Mesothelial cell of epicardium (in vitro differentiated cells): ENCODE measurements at regions not wholly inside any gene's neighbourhood (a gene's known extent, or its start where the extent isn't known, plus 50 kb on each side); places are given as distances from the start of the nearest gene placed in this dataset.
A peak's percentile ranks its signal among the peaks of the same experiment; 100 is the strongest.
"Not testable (repeated sequence)": the region's sequence is repeated elsewhere in the genome, so short reads cannot be mapped to it uniquely, and the experiment has no call there.

Experiments used
- DNase-seq, 2 experiments: peaks; one replicate each; pipeline ENCODE4 v3.0.0; 2021; ENCODE audit warnings: low spot score in 2 of 2; ENCODE audit not compliant: unreplicated experiment in 2 of 2
- H3K27ac Mint-ChIP-seq: 2 replicates; pipeline ENCODE4 v1.8.0; 2021; ENCODE audit warnings: mixed read lengths
- H3K27me3 Mint-ChIP-seq: 2 replicates; pipeline ENCODE4 v1.8.0; 2021; ENCODE audit warnings: low read depth, mixed read lengths
- H3K36me3 Mint-ChIP-seq: 2 replicates; pipeline ENCODE4 v1.8.0; 2021; ENCODE audit warnings: mixed read lengths
- H3K4me1 Mint-ChIP-seq: 2 replicates; pipeline ENCODE4 v1.8.0; 2021; ENCODE audit warnings: mixed read lengths
- H3K4me3 Mint-ChIP-seq: 2 replicates; pipeline ENCODE4 v1.8.0; 2021; ENCODE audit warnings: mild to moderate bottlenecking, moderate library complexity, mixed read lengths
- H3K9me3 Mint-ChIP-seq: 2 replicates; pipeline ENCODE4 v1.8.0; 2021; ENCODE audit warnings: mixed read lengths
- CTCF ChIP-seq: fragments of 200-600 bp; sonication (generic); IDR thresholded peaks from one replicate; pipeline ENCODE4 v1.5.0; 2021; ENCODE audit warnings: antibody characterized with exemption; ENCODE audit not compliant: unreplicated experiment

GRCh38 chr18:78273876-78274275, 705.7 kb upstream of the SALL3 start:
- Mint-ChIP-seq H3K36me3 (peaks cover 2% of the 10 kb centered on the region), H3K4me3 (no peak overlapping the region), H3K27me3 (no peaks in the 10 kb centered on the region), H3K27ac (no peak overlapping the region), H3K4me1 (no peaks in the 10 kb centered on the region), H3K9me3 (peaks cover 23% of the 10 kb centered on the region)
- no peak for TF ChIP-seq CTCF
- DNase-seq, result no peak

DNA sequence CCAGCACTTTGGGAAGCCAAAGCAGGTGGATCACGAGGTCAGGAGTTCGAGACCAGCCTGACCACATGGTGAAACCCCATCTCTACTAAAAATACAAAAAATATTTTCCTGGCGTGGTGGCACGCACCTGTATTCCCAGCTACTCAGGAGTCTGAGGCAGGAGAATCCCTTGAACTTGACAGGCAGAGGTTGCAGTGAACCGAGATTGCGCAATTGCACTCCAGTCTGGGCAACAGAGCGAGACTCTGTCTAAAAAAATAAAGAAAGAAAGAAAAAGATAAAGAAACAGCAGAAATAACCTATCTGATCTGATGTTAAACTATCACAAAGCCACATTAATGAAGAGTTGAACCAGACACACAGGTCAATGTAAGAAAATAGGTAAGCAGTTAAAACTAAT, 696.2 kb upstream of the SALL3 start:
- H3K27me3 Mint-ChIP-seq, H3K4me1 Mint-ChIP-seq, H3K4me3 Mint-ChIP-seq, DNase-seq, H3K36me3 Mint-ChIP-seq, H3K27ac Mint-ChIP-seq: not testable (repeated sequence)
- peaks cover 10% of the 10 kb centered on the region for H3K9me3 Mint-ChIP-seq

DNA sequence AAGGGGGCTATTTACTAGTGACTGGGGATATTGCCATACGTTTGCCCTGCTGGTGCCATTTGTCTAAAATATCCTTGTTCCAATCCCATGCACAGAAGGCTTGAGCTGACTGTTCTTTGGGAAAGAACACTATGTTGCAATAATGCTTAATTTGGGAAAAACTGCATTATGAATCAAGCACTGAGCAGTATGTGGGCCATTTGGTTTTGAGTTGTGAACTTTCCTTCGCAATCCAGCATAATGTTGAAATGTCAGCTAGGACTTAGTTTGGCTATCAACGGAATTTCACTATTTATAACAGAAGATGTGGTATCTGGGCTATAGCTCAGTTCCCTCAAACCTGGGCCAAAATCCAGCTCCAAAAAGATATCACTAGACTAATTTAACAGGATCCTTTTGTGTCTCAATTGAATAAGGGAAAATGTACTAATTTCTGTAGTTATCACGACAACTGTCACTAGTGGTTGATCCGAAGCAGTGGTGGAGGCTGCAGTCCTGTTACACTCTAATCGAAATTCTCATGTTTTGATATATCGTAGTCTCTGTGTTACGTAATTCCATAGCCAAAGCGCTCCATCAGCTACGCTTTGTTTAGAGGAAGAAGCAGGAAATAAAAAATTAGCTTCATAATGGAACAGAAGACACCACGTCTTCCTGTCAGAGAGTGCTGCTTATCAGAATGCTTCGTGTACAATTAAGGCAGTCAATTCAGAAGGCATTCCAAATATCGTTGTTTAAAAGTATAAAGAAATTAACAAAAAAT, 686.8 kb upstream of the SALL3 start:
- peaks cover 16% of the 10 kb centered on the region for H3K4me1 Mint-ChIP-seq
- H3K27me3 Mint-ChIP-seq, result peaks cover 62% of the 10 kb centered on the region
- H3K4me3 Mint-ChIP-seq, result no peak overlapping the region
- H3K27ac Mint-ChIP-seq, result no peak overlapping the region
- H3K9me3 Mint-ChIP-seq, result no peaks in the 10 kb centered on the region
- no peaks in the 10 kb centered on the region for H3K36me3 Mint-ChIP-seq
- DNase-seq, result no peak
- TF ChIP-seq CTCF, result no peak

DNA sequence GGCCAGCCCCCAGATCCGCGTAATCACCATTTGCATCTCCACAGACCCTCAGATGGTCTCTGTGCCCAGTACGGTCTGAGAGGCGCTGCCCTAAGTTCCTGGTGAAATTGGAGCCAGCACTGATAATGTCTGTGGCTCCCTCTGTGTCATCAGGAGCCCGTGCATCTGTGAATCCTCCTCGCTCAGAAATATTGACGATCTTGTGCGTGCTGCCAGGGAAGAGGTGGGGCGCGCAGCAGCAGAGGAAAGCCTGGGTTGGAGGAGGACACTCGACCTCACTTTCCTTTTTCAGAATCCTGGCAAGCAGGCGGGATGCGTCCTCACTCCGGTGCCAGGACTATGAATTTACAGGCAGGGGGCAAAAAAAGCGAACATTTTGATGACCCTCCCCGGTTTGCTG, 686.1 kb upstream of the SALL3 start:
- H3K4me1 Mint-ChIP-seq, result peaks cover 16% of the 10 kb centered on the region
- H3K9me3 Mint-ChIP-seq, result no peaks in the 10 kb centered on the region
- no peaks in the 10 kb centered on the region for H3K36me3 Mint-ChIP-seq
- H3K27me3 Mint-ChIP-seq, result peaks cover 67% of the 10 kb centered on the region
- peak overlapping the region; percentile 42 for H3K4me3 Mint-ChIP-seq
- TF ChIP-seq CTCF, result no peak
- DNase-seq, result no peak
- no peak overlapping the region for H3K27ac Mint-ChIP-seq

DNA sequence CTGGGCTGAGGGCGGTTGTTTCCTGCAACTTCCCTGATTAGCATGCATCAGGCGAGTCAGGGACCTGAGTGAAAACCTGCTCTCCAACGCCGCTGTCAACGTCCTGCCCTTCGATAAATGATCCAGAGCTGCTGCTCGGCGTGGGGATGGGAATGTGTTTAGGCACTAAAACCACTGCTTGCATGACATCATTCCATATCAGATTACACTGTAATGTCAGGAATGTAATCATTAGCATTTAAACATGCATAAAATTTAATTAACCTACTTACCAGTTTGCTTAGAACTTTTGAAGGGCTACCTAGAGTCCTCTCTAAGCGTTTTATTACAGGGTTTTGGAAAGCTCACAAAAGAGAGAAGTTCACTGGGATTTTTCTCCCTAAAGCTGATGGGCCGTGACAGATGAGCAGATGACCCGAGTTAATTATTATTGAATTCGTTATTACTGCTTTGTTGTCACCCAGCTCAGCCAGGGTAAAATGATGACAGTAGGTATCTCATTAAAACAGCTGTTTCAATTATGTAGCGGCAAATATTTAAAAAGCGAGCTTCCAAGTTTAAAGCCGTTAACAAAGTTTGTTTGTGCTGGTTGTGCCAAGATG, 685.6 kb upstream of the SALL3 start:
- Mint-ChIP-seq H3K27ac (no peak overlapping the region), H3K9me3 (no peaks in the 10 kb centered on the region), H3K4me1 (peaks cover 16% of the 10 kb centered on the region), H3K36me3 (no peaks in the 10 kb centered on the region), H3K27me3 (peaks cover 68% of the 10 kb centered on the region), H3K4me3 (peak overlapping the region; percentile 42)
- DNase-seq, result no peak
- TF ChIP-seq CTCF, result no peak

- TF ChIP-seq CTCF, result no peak
- peaks cover 67% of the 10 kb centered on the region for H3K27me3 Mint-ChIP-seq
- no peak overlapping the region for H3K27ac Mint-ChIP-seq
- H3K36me3 Mint-ChIP-seq, result no peaks in the 10 kb centered on the region
- peaks cover 16% of the 10 kb centered on the region for H3K4me1 Mint-ChIP-seq
- no peak for DNase-seq
- no peaks in the 10 kb centered on the region for H3K9me3 Mint-ChIP-seq
- H3K4me3 Mint-ChIP-seq, result no peak overlapping the region
These were observed 684.4 kb upstream of the SALL3 start for GRCh38 chr18:78295262-78295661.
